IPS DF 19.7 (cell line): ENCODE measurements at regions not wholly inside any gene's neighbourhood (a gene's known extent, or its start where the extent isn't known, plus 50 kb on each side); places are given as distances from the start of the nearest gene placed in this dataset.
"Not testable (repeated sequence)": the region's sequence is repeated elsewhere in the genome, so short reads cannot be mapped to it uniquely, and the experiment has no call there.

Source experiments
- DNase-seq: peaks from one replicate; pipeline ENCODE4 v3.0.0-alpha.2; 2013; ENCODE audit warnings: low read depth, low spot score

DNA sequence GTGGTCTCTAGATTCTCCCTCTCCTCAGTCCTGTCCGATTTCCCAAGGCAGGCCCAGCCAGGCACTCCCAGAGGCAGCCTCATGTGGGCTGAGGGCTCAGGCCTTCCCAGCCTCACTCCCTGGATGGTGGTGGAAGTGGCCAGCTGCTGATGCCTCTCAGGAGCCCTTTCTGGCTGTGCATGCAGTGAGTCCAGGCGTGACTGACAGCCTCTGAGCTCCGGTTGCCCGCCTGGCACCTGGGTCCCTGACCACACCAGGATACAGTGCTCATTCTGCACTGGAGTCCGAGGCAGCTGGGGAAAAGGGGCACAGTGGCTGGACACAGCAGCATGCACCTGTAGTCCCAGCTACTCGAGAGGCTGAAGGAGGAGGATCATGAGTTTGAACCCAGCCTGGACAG lies 132.6 kb downstream of the CUL2 start:
- no peak for DNase-seq

DNA sequence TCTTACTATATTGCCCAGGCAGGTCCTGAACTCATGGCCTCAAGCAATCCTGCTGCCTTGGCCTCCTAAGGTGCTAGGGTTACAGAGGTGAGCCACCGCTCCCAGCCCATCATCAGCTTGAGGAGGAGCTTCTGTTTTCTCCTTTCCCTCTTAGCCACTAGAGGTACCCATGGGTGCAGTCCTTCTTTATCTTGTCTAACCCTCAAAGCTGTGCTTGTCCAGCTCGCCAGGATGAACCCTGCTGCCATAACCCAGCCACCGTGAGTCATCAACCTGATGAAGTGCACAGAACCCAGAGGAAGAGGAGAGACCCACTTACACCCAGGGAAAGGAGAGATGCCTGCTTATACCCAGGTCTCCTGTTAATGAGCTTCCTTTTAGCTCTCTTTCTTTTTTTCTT lies 133.4 kb downstream of the CUL2 start:
- no peak for DNase-seq

DNA sequence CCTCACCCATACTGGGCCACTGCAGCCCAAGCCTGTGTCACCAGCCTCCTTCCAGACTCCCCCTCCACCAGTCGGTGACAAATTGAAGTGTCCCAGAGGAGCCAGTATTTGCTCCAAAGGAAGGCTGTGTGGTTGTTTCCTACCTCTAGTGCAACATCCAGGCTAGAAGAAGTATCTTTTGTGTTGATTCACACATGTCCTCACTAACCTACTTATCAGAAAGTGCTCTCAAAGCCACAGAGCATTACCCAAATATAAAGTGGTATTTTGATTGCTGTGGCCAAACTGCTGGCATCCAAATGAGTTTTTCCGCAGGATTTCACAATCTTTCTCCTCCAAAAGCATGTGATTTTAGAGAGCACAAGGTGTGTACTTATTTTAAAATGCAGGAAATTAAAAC lies 134.8 kb downstream of the CUL2 start:
- DNase-seq: no peak

DNA sequence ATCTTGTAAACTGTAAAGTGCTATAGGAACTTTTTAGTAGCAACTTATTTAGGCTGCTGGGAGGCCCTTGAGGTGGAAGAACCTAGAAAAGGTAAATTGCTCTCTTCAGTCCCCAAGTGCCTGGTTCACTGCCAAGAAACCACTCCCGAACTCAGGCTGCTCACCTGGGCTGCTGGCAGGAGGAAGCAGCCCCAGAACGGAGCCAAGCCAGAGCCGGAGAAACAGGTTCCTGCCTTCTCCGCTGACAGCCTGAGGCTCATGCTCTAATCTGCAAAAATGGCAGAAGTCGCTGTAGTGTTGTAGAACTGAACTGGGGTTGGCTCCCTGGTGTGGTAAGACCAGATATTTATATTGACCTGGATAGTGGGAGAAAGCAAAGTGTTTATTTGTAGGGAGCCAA lies 136.0 kb downstream of the CUL2 start:
- DNase-seq: no peak

DNA sequence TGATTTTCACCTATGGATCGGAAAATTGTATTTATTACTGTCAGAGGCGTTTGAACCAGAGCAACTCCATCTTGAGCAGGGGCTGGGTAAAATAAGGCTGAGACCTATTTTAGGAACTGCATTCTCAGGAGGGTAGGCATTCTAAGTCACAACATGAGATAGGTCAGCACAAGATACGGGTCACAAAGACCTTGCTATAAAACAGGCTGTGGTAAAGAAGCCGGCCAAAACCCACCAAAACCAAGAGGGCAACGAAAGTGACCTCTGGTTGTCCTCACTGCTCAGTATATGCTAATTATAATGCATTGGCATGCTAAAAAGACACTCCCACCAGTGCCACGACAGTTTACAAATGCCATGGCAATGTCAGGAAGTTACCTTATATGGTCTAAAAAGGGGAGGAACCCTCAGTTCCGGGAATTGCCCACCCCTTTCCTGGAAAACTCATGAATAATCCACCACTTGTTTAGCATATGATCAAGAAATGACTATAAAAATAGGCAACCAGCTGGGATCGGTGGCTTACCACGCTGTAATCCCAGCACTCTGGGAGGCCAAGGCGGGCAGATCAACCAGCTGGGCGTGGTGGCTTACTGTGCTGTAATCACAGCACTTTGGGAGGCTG lies 136.3 kb upstream of the PARD3 start:
- not testable (repeated sequence) for DNase-seq

DNA sequence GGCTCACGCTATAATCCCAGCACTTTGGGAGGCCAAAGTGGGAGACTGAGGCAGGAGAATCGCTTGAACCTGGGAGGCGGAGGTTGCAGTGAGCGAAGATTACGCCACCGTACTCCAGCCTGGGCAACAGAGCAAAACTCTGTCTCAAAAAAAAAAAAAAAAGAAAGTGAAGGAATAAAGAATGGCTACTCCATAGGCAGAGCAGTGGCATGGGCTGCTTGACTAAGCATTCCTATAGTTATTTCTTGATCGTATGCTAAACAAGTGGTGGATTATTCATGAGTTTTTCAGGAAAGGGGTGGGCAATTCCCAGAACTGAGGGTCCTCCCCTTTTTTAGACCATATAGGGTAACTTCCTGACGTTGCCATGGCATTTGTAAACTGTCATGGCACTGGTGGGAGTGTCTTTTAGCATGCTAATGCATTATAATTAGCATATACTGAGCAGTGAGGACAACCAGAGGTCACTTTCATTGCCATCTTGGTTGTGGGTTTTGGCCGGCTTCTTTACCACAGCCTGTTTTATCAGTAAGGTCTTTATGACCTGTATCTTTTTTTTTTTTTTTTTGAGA lies 130.9 kb upstream of the PARD3 start:
- not testable (repeated sequence) for DNase-seq

DNA sequence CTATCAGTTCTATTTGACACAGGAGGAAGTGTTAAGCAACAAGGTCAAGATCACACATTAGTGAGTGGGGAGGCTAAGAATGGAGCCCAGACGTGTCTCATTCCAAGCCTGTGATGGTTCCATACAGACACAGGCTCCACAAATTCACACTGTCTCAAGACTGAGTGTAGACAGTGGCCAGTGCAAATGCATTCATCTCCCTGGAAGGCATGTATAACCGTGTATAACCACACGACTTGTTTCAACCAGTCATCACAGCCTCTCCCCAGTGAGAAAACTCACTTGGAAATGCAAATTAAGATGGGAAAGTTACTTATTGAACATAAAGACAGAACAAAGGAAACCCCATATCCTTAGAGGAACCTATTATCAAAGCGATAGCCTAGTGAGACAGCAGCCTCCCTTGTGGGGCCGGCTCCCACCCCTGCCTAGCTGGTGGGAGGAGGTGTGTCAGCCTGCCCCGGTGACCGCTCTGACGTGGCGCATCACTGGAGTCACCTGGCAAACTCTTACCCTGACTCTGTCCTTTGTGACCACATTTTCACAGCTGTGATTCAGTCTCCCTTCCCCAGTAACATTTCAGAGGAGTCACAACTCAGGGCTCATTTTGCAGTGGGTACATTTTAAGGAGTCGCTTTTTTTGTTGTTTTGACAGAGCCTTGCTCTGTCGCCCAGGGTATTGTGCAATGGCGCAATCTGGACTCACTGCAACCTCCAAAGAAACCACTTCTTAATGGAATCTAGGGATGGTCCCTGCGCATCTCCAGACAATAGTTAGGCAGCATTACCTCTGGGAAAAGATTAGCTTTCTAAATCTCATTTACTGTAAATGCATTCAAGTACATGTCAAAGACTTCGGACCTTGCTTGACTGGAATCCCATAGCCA lies 126.6 kb upstream of the PARD3 start:
- no peak for DNase-seq

DNA sequence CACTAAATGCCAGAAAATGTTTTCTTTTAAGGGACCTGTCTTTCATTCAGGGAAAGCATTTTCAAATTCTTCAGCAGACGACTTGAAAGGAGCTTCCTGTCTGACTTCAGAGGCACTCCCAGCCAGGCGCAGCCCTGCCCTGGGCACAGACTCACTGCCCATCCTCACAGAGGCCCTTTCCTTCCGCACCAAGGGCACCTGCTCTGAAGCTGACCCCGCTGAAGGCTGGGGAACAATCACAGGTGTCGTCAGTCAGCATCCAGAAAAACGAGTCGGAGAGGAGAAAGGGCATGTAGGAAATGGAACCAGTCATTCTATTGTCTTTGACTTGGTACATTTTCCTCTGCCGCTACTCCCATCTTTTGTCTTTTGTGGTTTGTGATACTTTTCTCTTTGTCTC lies 125.3 kb upstream of the PARD3 start:
- no peak for DNase-seq

DNA sequence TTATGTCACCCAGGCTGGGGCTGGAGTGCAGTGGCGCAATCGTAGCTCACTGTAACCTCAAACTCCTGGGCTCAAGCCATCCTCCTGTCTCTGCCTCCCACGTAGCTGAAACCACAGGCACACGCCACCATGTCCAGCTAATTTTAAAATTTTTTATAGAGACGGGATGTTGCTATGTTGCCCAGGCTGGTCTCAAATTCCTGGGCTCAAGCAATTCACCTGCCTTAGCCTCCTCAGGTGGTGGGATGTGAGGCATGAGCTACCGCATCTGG lies 123.2 kb upstream of the PARD3 start:
- no peak for DNase-seq

DNA sequence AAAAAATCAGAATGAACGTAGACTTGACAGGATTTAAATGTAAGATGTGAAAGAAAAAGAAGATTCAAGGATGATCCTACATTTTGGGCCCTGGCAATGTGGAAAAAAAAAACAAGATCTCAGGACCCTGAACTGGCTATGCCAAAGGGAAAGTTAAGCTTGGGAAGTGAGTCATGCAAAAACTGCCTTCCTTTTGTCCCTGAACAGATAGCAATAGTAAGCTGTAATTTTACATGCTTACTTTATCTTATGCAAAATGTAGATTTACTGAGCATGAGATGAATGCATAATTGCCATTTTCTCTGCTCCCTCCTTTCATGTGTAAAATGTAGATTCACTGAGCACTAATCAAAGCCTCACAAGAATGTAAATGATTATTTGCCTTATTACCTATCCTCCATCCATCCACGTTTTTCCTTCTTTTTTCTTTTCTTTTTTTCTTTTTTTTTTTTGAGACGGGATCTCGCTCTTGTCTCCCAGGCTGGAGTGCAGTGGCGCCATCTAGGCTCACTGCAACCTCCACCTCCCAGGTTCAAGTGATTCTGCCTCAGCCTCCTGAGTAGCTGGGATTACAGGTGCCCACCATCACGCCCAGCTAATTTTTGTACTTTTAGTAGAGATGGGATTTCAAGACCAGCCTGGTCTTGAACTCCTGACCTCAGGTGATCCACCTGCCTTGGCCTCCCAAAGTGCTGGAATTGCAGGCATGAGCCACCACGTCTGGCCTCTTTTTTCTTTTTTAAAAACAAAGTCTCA lies 122.7 kb upstream of the PARD3 start:
- not testable (repeated sequence) for DNase-seq

DNA sequence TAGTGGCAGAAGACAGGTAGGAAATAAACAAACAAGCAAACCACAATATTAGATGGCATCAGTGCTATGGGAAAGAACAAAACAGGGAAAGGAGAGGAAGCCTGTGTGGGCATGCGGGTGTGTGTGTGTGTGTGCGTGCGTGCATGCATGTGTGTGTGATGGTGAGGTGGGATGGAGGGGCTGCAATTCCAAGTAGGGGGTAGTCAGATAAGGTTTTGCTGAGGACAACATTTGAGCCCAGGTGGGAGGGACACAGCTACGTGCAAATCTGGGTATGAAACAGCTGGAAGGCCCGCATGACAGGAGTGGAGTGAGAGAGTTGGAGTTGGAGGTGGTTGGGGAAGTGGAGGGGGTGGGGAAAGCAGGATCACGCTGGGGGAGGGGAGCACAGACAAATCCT lies 121.0 kb upstream of the PARD3 start:
- no peak for DNase-seq

DNA sequence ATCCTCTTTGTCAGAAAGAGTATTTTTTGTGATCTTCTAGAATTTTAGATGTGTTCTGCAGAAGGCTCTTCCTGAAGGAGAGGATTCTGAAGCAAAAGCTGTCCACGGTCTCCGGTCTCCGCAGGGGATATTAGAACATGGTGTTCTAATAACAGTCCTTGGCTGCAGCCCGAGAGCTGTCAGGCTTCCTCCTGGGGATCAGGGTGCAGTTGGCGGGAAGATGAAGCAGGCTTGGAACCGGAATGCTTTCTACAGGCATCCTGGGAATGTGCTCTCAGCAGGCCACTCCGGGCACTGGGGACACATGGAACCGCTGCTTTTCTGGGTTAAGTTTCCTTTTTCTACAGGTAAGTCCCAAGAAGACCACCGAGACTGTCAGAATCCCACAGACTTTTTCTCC lies 118.6 kb upstream of the PARD3 start:
- DNase-seq: no peak

DNA sequence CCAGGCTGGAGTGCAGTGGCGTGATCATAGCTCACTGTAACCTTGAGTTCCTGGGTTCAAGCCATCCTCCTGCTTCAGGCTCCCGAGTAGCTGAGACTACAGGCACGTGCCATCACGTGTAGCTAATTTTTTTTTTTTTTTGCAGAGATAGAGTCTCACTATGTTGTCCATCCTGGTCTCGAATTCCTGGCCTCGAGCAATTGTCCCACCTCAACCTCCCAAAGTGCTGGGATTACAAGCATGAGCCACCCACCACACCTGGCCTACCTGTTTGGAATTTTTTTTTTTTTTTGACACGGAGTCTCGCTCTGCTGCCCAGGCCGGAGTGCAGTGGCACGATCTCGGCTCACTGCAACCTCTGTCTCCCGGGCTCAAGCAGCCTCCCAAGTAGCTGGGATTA lies 117.1 kb upstream of the PARD3 start:
- no peak for DNase-seq

DNA sequence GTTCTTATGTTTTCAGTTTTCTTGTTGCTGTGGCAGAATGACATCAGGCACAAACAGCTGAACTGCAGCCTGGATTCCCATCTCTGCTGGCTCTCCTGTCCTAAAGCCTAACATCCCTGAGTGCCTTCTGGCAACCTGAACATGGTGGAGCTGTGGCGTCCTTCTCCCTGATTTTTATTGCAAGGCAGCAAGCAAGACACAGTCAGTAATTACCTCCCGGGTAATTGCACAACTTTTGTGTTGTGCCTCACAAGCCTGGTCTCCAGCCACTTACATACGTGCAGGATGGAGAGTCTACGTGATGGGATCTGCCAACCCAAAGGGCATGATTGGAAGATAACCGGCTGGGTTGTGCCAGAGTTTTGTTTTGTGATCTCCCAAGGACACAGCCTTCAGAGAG lies 116.1 kb upstream of the PARD3 start:
- DNase-seq: no peak

DNA sequence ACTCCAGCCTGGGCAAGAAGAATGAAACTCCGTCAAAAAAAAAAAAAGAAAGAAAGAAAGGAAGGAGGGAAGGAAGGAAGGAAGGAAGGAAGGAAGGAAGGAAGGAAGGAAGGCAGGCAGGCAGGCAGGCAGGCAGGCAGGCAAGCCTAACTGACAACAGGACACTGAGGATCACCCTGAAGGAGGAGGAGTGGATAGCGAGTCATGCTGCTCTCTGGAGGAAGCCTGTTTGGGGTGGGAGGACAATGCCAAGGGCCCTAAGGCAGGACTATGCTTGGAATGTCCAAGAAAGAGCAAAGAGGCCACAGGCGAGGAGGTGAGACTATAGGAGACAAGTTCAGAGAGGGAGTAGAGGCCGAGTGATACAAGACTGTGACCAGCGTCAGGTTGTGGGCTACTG lies 107.0 kb upstream of the PARD3 start:
- DNase-seq: no peak

DNA sequence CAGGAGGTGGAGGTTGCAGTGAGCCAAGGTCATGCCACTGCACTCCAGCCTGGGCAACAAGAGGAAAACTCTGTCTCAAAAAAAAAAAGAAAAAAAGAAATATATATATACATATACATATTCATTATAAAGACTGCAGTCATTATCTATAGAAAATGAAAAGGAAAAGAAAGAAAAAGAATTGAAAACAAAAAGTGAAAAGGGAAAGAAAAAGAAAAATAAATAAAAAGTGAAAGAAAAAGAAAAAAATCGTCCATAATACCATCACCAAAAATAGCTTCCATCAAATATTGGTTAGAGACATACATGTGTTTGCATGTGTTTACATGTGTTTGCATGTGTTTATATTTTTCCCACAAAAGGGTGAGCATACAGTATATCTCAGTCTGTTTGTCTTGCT lies 105.5 kb upstream of the PARD3 start:
- DNase-seq: no peak

DNA sequence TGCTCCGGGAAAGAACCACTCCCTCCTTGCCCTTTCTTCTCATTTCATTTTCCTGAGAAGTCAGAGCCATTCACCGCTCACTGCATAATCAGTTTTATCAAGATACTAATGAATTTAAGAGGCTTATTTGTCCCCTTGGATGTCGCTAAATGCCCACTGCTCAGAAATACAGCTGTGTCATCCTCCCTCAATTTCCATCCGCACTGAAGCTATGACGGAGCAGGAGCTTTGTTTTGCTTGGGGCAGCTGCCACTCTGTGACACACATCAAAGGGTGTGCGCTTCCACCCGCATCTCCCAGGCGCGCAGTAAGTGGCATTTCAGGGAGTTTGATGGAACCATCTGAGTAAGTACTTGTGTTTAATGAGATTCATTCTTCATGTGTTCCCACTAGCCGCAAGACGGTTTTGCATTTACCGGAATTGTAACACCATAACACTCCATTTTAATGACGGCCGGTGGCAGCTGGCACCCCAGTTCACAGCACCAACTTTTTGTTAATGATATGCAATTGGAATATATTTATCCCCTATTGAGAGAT lies 103.8 kb upstream of the PARD3 start:
- no peak for DNase-seq

DNA sequence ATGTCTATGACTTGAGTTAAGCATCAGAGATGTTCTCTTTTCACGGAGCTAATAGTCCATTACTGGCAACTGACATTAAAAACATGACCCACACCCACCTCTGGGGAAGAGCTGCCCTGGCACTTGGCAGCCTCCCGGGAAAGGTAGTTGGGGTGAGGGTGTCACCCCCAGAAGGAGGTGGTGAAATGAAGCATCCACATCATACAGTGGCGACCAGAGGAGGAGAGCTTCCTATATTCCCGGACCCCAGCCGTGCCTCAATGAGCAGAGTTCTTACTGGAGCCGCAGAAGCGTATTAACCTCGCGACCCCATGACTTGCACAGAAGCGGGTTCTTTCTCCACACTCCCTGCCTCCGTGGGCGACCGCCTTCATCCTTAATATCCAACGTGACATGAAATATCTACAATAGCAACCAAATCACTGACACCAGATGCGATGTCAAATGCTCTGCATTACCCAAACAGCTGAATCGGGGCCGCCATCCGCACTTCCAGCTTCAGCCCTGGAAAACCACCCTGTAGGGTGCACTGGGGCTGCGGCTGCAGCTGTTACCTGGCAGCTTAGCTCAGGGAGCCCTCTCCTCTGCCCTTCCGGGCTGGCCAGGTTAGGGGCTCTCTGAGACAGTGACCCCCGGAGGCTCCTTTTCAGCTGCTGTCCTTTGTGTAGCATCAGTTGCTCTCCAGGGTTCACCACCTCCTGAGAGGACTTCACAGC lies 103.1 kb upstream of the PARD3 start:
- no peak for DNase-seq

DNA sequence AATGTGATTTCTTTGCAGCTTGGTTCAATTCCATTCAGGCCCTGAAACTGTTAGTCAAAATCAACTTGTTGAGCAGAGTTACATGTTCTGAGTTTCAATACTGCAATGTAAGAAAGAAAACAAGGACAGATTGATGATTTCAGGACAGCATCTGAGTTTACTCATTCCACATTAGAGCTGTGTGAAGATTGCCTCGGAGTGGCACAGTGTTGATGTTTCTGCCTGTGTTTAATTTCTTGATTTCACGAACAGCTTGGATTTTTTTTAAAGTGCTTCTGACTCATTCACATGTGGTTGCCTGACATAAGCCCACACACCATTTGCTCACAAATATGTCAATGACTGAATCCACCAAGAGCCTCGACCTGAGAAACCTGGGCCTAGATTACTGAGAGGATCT lies 101.2 kb upstream of the PARD3 start:
- DNase-seq: no peak

DNA sequence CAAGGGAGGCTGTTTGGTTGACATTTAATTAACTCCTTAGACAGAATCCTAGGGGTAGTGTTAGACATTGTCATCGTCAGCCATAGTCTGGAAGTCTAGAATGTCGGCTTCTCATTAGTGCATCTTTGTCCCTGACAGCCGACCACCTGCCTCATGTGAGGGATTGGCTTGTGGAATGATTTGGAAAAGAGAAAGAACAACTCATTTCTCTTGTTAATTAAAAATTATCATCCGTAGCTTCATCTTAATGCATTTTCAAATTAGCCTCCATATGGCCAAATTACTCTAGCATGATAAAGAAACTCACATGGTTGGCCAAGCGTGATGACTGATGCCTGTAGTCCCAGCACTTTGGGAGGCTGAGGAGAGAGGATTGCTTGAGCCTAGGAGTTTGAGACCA lies 97.7 kb upstream of the PARD3 start:
- DNase-seq: no peak

DNA sequence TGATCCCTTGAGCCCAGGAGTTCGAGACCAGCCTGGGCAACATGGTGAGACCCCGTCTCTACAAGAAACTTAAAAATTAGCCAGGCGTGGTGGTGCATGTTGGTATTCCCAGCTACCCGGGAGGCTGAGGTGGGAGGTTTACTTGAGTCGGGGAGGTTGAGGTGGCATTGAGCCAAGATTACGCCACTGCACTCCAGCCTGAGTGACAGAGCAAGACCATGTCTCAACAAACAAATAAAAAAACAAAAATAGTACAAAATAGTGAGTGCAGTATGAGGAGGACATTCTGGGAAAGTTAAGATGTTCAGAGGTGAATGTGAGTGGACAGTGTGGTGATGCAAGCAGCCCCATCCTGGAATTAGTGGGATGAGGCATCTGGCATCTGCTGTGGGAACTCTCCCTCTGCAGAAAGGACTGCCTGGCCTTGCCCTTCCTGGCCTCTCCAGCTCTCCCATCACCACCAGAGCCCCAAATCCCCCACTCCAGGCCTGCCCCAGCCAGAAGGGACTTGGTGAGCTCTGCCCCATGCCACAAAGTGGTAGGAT lies 96.6 kb upstream of the PARD3 start:
- DNase-seq: no peak
